ENCODE measurements at regions not wholly inside any gene's neighbourhood (a gene's known extent, or its start where the extent isn't known, plus 50 kb on each side); places are given as distances from the start of the nearest gene placed in this dataset.

- Histone ChIP-seq H4K20me1 (ENCODE audit: insufficient read depth, low read length) (no peaks in the 10 kb centered on the region), H2BK120ac (ENCODE audit: low read depth, low read length) (no peak overlapping the region), H3K27ac (ENCODE audit: insufficient read depth, low read length) (no peak overlapping the region), H3K14ac (replicated peaks; ENCODE audit: low read depth, low read length) (no peak overlapping the region), H3K4ac (ENCODE audit: low read depth, low read length) (no peak overlapping the region), H2AFZ (replicated peaks; ENCODE audit: low read length, poor library complexity) (no peak overlapping the region), H2BK5ac (ENCODE audit: low read depth, low read length, poor library complexity, severe bottlenecking) (no peak overlapping the region), H4K8ac (ENCODE audit: low read depth in 2 of 2, low read length in 2 of 2) (no peak overlapping the region), H3K4me2 (ENCODE audit: low read depth, low read length) (no peak overlapping the region), H2BK15ac (ENCODE audit: low read depth, low read length) (no peak overlapping the region), H4K5ac (ENCODE audit: low read depth, low read length) (no peak overlapping the region), H3K4me3 (ENCODE audit: insufficient read depth, low read depth, low read length) (no peak overlapping the region), H2AK9ac (replicated peaks; ENCODE audit: low read depth, low read length, poor library complexity) (no peak overlapping the region), H2BK20ac (ENCODE audit: low read depth, low read length) (no peak overlapping the region), H3K18ac (ENCODE audit: low read depth, low read length) (no peak overlapping the region), H3K9me1 (ENCODE audit: insufficient read depth, low read length) (no peaks in the 10 kb centered on the region), H3K4me1 (ENCODE audit: control insufficient read depth, insufficient read depth, low read length) (no peaks in the 10 kb centered on the region), H3K9me3 (ENCODE audit: control insufficient read depth, insufficient read depth, low read length) (peaks cover 5% of the 10 kb centered on the region; the same call in 1 of the 2 replicates), H3K56ac (ENCODE audit: extremely low read depth, insufficient read depth, low read length) (no peak overlapping the region), H2AK5ac (ENCODE audit: low read depth, low read length) (no peak overlapping the region), H3K36me3 (ENCODE audit: control insufficient read depth, insufficient read depth, low read length) (no peaks in the 10 kb centered on the region), H3K79me1 (ENCODE audit: low read depth in 1 of 2, low read length in 2 of 2) (no peaks in the 10 kb centered on the region), H4K91ac (ENCODE audit: insufficient read depth, low read depth, low read length) (no peak overlapping the region), H3K27me3 (ENCODE audit: control insufficient read depth, insufficient read depth, low read length) (no peaks in the 10 kb centered on the region), H3K23ac (ENCODE audit: low read depth, low read length) (no peak overlapping the region), H3K9ac (ENCODE audit: low read depth, low read length) (no peak overlapping the region)
- POLR2A ChIA-PET (ENCODE audit: unreplicated experiment): no interaction called here
- intact Hi-C loops (cut with micrococcal nuclease): no loop called here
- no peak for ATAC-seq (ENCODE audit: low read depth)
- no peak for DNase-seq
- dilution Hi-C loops (cut with HindIII; ENCODE audit: low sequenced_read_pairs, unreplicated experiment): no loop called here
- no peak for TF ChIP-seq FOS (IDR thresholded peaks at IDR 0.05; ENCODE audit: low read depth, low read length)
- TF ChIP-seq ELK1 (IDR thresholded peaks at IDR 0.05; ENCODE audit: borderline replicate concordance, low read depth, low read length): no peak
- TF ChIP-seq BHLHE40 (IDR thresholded peaks at IDR 0.05; ENCODE audit: low read depth, low read length): no peak
- no peak for TF ChIP-seq MAZ (IDR thresholded peaks at IDR 0.05; ENCODE audit: borderline replicate concordance, low read depth, low read length)
- TF ChIP-seq RFX5 (IDR thresholded peaks at IDR 0.05; ENCODE audit: low read depth, low read length): no peak
- no peak for TF ChIP-seq MXI1 (IDR thresholded peaks at IDR 0.05; ENCODE audit: borderline replicate concordance, low read depth, low read length)
- no peak for TF ChIP-seq NFE2L2 (IDR thresholded peaks at IDR 0.05; ENCODE audit: low read depth, low read length)
- no peak for TF ChIP-seq USF2 (IDR thresholded peaks at IDR 0.05; ENCODE audit: low read depth, low read length)
- TF ChIP-seq MAFK (IDR thresholded peaks at IDR 0.05; ENCODE audit: low read depth, low read length): no peak
- TF ChIP-seq RAD21 (IDR thresholded peaks at IDR 0.05; ENCODE audit: low read length): no peak
- no peak for TF ChIP-seq CHD1 (IDR thresholded peaks at IDR 0.05; ENCODE audit: low read depth, low read length)
- TF ChIP-seq, protein P1, sequence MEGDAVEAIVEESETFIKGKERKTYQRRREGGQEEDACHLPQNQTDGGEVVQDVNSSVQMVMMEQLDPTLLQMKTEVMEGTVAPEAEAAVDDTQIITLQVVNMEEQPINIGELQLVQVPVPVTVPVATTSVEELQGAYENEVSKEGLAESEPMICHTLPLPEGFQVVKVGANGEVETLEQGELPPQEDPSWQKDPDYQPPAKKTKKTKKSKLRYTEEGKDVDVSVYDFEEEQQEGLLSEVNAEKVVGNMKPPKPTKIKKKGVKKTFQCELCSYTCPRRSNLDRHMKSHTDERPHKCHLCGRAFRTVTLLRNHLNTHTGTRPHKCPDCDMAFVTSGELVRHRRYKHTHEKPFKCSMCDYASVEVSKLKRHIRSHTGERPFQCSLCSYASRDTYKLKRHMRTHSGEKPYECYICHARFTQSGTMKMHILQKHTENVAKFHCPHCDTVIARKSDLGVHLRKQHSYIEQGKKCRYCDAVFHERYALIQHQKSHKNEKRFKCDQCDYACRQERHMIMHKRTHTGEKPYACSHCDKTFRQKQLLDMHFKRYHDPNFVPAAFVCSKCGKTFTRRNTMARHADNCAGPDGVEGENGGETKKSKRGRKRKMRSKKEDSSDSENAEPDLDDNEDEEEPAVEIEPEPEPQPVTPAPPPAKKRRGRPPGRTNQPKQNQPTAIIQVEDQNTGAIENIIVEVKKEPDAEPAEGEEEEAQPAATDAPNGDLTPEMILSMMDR (conservative IDR thresholded peaks at IDR 0.05; ENCODE audit: low read depth, low read length): no peak
- TF ChIP-seq POLR2A (IDR thresholded peaks at IDR 0.05; ENCODE audit: low read depth, low read length): no peak
- TF ChIP-seq SMC3 (IDR thresholded peaks at IDR 0.05; ENCODE audit: low read depth, low read length): no peak
- TF ChIP-seq RCOR1 (IDR thresholded peaks at IDR 0.05; ENCODE audit: insufficient replicate concordance, low read length): no peak
- no peak for TF ChIP-seq CEBPB (IDR thresholded peaks at IDR 0.05; ENCODE audit: low read depth, low read length)
- CTCF ChIA-PET: no interaction called here
- in situ Hi-C loops (cut with MboI; ENCODE audit: low sequenced_read_pairs): no loop called here
- no TSS peak for BruUV-seq (replicated peaks)
Observed at GRCh38 chr17:71613996-71614395, 506.8 kb upstream of the SOX9 start.

Measured in IMR-90 (cell line).